ENCODE measurements at regions not wholly inside any gene's neighbourhood (a gene's known extent, or its start where the extent isn't known, plus 50 kb on each side); places are given as distances from the start of the nearest gene placed in this dataset.
A peak's percentile ranks its signal among the peaks of the same experiment; 100 is the strongest.

DNA sequence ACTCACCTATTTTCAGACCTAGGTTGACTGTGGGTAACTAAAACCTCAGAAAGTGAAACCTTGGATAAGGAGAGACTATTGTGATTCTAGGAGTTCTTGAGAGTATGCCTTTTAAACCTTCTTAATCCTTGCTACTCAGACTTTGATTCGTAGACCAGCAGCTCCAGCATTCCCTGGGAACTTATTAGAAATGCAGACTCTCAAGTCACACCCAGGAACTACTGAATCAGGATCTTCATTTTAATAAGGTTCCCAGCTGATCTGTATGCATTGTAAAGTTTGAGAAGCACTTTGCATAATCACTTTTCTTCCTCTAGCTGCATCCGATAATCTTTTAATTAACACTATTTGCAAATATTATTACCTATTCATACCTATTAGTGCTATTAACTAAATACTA is 480.3 kb upstream of the KCNMB2 start:
- no peak for DNase-seq (ENCODE audit: low spot score)

DNA sequence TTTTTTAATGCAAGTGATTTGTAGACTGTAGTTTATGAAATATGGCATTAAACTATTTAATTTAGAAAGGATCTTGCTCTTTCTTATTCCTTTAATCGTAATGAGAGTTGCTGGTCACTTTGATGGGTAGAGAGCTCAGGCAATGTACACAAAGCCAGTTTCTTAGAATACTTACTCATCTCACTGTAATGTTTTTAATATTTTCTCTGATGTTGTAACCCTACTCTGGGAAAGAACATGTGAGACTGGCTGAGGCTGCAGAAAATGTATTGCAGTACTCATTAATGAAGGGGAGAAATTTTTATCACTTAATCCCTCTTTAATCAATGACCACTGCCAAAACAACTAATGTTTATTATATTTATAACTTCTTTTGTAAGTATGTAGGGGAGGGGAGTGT is 479.4 kb upstream of the KCNMB2 start:
- no peak for DNase-seq (ENCODE audit: low spot score)

- no peak for DNase-seq (ENCODE audit: low spot score)
Measured at GRCh38 chr3:178058629-178059028, 477.6 kb upstream of the KCNMB2 start.

GRCh38 chr3:178059119-178059518 is 477.1 kb upstream of the KCNMB2 start:
- DNase-seq (ENCODE audit: low spot score), result no peak

DNA sequence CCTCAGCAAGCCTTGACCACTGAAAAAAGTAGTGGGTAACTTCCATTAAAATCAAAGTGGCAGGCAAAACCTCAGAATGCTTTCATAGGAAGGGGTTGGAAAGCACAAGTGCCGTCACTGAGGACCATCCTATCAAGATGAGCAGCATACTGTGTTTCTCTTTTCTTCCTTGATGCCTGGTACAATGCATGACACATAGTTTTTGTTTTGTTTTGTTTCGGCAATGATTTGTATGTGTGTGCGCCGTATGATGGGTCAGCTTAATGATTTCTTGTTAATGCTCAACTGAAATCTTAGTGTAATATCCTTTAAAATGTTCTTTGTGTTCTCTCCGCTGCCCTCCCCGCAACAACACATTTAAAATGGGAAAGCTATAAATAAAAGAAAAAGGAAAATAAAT is 476.4 kb upstream of the KCNMB2 start:
- no peak for DNase-seq (ENCODE audit: low spot score)

DNA sequence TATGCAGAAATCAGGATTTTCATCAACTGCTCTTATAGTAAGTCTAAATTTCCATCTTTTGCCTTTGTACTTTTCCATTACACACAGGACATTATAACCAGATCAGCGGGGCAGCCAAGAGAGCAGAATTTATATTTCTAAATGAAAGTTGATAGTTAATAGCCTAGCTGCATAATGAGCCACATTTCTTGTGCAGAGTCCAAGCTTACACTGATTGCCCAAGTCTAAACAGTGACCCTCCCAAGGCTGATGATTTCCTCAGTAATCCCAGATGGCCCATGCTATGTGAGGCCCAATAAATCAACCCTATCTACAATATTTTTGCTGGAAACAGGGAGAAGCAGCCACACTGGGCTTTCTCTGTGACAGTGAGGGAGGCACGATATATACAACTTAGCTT is 475.8 kb upstream of the KCNMB2 start:
- DNase-seq (ENCODE audit: low spot score), result peak; percentile 43

- no peak for DNase-seq (ENCODE audit: low spot score)
Measured at GRCh38 chr3:178062126-178062525, 474.1 kb upstream of the KCNMB2 start.

DNA sequence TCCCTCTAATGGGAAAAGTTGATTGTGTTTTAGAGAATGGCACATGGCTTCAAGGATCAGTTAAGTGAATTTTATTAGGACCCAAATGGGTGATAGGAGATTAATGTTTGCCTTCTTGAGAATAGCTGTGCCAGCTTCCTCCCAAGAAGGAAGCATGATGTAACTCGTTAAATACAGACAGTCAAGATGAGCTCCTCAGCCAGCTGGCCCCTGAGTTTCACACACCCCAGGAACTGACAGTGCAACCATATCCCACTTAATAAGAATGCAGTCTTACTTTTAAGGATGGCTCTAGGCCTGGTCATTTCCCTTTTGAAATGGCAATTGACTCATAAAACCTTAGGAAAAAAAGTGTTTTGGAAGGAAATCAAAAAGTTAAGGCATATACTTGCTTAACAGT is 472.8 kb upstream of the KCNMB2 start:
- DNase-seq (ENCODE audit: low spot score), result no peak

DNA sequence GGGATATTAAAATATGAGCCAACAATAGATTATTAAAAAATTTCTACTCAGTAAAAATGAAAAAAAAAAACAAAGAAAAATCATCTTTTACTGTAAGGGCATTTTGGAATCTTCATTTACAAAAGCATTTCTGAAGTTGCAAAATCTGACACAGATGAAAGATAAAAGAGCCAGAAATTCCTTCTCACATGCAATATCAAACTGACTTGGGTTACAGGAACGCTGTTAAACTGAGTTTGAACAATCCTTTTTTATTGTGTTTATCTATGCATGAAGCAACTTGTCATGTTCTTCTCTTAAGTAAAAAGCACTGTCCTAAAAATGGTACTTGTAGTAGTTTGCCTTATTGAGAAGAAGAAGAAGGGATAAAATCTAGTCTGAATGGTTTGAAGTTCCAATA is 468.5 kb upstream of the KCNMB2 start:
- DNase-seq (ENCODE audit: low spot score), result no peak

DNA sequence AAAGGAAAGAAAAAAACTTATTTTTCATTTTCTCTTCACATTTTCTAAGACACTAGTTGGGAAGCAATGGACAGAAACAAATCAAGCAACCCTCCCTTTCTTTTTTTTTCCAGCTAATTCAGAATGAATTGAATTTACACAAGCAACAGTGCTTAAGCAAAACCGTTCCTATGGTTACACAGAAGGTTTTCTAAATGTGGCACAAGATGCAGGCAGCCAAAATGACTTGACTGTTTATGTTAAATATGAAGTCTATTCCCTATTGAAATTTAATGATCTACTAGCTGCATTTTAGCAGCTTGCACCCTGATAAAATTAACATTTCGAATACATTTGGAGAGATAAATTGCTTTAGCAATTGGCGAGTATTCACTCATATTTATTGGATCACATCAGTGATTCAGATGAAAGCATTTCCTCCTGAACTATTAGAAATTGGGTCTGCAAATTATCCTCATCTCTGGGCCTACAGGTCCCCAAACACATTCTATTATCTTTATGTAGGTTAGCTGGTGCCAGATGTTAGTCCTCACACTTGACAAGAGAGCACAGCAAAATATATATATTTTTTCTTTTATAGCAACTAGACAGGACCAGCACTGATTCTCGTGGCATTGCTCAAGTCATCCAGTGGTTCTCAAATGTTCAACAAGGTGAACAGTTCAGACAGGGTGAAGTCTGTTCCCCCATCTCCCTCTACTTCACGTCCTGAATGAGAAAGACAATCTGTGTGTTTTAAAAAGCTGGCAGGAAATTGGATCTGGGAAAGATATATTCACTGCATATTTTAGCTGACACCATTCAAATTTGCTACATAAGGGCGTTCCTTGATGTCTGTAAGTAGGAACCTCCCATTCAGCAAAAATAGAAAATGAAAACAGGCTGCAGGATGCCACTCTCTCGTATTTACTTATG is 463.6 kb upstream of the KCNMB2 start:
- DNase-seq (ENCODE audit: low spot score), result no peak

DNA sequence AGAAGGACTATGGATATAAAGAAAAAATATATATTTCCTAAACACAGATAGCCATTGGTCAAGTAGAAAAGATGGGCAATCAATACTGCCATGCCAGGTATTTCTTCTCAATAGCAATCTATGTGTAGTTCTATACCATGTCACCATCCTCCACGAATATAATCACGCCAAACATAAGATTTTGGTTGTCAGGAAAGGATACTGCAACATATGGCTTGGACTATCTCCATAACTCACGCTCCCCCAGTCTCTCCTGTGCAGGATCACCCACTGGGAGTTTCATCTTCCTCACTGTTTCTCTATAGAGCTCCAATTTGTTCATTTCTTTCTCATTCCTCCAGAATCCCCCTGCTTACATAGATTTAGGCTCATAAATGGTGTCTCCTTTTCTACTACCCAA is 462.9 kb upstream of the KCNMB2 start:
- DNase-seq (ENCODE audit: low spot score), result no peak

GRCh38 chr3:178075344-178075743 is 460.9 kb upstream of the KCNMB2 start:
- no peak for DNase-seq (ENCODE audit: low spot score)

DNA sequence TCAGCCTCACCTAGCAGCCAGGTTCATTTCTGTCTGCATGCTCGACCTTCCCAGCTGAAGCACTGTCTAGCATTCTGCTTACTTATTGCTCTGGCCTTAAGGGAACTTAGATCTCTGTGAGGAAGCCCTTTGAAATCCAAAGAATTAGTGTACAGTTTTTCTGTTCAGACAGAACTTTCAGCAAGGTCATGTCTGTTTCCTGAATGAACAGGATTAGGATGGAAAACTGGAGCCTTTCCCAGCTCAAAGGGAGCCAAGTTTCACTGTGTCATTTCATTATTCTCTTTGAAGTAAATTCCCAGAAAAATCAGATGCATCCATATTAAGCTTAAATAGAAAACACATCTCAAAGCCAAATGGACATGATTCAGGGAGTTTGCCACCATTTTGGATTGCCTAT is 457.3 kb upstream of the KCNMB2 start:
- DNase-seq (ENCODE audit: low spot score), result no peak

GRCh38 chr3:178079966-178080365 is 456.3 kb upstream of the KCNMB2 start:
- DNase-seq (ENCODE audit: low spot score), result no peak

GRCh38 chr3:178082326-178082906 is 453.8 kb upstream of the KCNMB2 start:
- DNase-seq (ENCODE audit: low spot score), result no peak

DNA sequence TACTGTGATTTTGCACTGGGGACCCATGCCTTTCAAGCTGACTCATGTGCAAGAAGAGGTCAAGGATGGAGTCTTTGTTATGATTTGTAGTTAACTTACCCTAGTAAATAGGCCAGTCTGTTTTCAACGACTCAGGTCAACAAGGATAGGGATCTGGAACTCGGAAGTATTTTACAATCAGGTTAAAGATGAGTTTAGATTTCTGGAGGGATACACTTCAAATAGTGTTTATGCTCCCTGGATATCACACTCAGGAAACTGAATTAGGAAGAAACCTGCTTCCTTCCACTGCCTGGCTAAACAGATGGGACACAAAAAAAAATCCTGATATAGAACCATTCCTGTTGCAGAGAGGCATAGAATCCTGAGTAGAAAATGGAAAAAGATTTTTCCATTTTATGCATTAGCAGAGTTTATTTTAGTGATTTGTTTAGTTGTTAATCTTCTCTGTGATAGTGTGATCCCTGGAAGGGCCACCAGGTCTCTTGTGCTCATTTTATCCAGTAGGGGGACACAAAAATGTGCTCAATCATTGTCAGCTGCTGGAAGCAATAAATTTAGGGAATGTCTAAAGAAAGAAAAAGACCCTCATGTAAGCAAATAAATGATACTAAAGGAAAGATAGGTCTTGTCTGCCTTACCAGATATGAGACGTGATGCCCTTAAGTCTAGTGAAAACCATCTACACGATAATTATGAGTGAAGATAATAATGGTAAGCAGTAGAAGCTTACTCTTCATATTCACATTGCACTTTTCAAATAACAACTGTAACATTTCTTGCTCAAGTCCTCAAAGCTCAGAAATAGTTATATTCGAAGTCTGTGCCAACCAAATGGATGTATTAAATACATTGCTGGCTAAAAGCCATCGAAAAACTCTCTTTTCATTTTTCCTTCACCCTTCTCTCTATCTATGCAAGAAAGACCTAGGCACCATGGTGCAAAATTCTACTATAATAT is 452.1 kb upstream of the KCNMB2 start:
- DNase-seq (ENCODE audit: low spot score), result no peak

- peak; percentile 66 for DNase-seq (ENCODE audit: low spot score)
Measured at GRCh38 chr3:178084938-178085816, 451.1 kb upstream of the KCNMB2 start.

- DNase-seq (ENCODE audit: low spot score), result no peak
Measured at GRCh38 chr3:178085817-178086123, 450.5 kb upstream of the KCNMB2 start.

DNA sequence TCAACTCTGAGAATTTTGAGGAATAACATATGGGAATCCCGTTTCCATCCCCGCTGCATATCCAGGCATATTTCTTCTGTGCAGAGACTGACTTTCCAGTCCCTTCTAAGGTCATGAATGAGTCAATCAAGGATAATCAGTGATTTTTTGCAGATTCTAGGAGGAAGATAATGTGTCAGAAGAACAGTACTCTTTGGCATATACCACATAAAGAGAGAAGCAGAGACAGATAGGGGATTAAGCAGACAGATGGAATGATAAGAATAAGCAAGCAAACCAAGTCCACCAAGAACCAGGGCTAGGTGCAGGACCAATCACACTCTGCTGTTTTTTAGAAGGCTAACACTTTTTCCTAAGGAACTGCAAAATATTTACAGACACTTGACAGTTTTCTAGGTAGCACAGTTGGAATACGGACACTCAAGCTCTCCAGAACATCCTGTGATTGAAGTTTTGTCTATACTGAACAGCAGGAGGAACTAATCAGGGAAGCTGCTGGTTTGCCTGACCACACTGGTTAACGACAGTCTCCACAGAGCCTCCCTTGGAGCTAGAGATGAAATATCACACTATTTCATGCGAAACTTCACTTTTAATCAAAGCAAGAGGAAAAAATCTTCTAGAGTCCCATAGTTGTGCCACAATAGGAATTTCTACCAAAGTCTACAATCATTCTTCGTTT is 450.0 kb upstream of the KCNMB2 start:
- DNase-seq (ENCODE audit: low spot score), result no peak

- DNase-seq (ENCODE audit: low spot score), result no peak
Measured at GRCh38 chr3:178087376-178087775, 448.9 kb upstream of the KCNMB2 start.

- DNase-seq (ENCODE audit: low spot score), result no peak
Measured at GRCh38 chr3:178088963-178089362, 447.3 kb upstream of the KCNMB2 start.
